Smooth muscle cell (in vitro differentiated cells): ENCODE measurements at regions not wholly inside any gene's neighbourhood (a gene's known extent, or its start where the extent isn't known, plus 50 kb on each side); places are given as distances from the start of the nearest gene placed in this dataset.
A peak's percentile ranks its signal among the peaks of the same experiment; 100 is the strongest.

Experiments used
- DNase-seq: peaks from one replicate; lab custom pipeline; 2025; ENCODE audit not compliant: unreplicated experiment; lab: John Stamatoyannopoulos, UW
- H2AFZ ChIP-seq: fragments of 200-600 bp; sonication (generic); 2 replicates; pipeline ENCODE4 v1.6.0; 2016; ENCODE audit warnings: antibody characterized with exemption, low read depth, mild to moderate bottlenecking
- H3F3A ChIP-seq: fragments of 200-600 bp; sonication (generic); 2 replicates; pipeline ENCODE4 v1.6.0; 2017; ENCODE audit warnings: antibody characterized with exemption, low read depth
- H3K27ac ChIP-seq: fragments of 200-600 bp; sonication (generic); 2 replicates; pipeline ENCODE4 v1.5.1; 2016; ENCODE audit warnings: low read depth, mild to moderate bottlenecking
- H3K27me3 ChIP-seq: fragments of 200-600 bp; sonication (generic); 2 replicates; pipeline ENCODE4 v1.6.1; 2016; ENCODE audit warnings: low read depth, mild to moderate bottlenecking
- H3K36me3 ChIP-seq: fragments of 200-600 bp; sonication (generic); 2 replicates; pipeline ENCODE4 v1.5.1; 2016; ENCODE audit warnings: low read depth
- H3K4me1 ChIP-seq: fragments of 200-600 bp; sonication (generic); 2 replicates; pipeline ENCODE4 v1.5.1; 2016; ENCODE audit warnings: low read depth
- H3K4me2 ChIP-seq: fragments of 200-600 bp; sonication (generic); 2 replicates; pipeline ENCODE4 v1.6.0; 2016; ENCODE audit warnings: mild to moderate bottlenecking
- H3K4me3 ChIP-seq: fragments of 200-600 bp; sonication (generic); 2 replicates; pipeline ENCODE4 v1.5.1; 2016; ENCODE audit warnings: mild to moderate bottlenecking
- H3K79me2 ChIP-seq: fragments of 200-600 bp; sonication (generic); 2 replicates; pipeline ENCODE4 v1.6.0; 2016; ENCODE audit warnings: low read depth, mild to moderate bottlenecking
- H3K9ac ChIP-seq: fragments of 200-600 bp; sonication (generic); 2 replicates; pipeline ENCODE4 v1.6.0; 2016; ENCODE audit warnings: low read depth
- H3K9me3 ChIP-seq: fragments of 200-600 bp; sonication (generic); replicated peaks from 2 replicates; pipeline ENCODE4 v1.5.1; 2016; ENCODE audit warnings: low read depth
- H4K20me1 ChIP-seq: fragments of 200-600 bp; sonication (generic); 2 replicates; pipeline ENCODE4 v1.6.0; 2016; ENCODE audit warnings: low read depth
- WGBS: methylation state at CpG from one replicate; pipeline ENCODE4 v1.1.7; 2016; ENCODE audit warnings: low lambda C conversion rate; 5-methylcytosine and 5-hydroxymethylcytosine counted together
- TF ChIP-seq, protein P1 (sequence below): fragments of 200-600 bp; sonication (generic); IDR thresholded peaks from 2 replicates; pipeline ENCODE4 v1.5.1; 2017; ENCODE audit warnings: borderline replicate concordance, mild to moderate bottlenecking, antibody characterized with exemption; ENCODE audit not compliant: insufficient read depth, poor library complexity, severe bottlenecking

DNA sequence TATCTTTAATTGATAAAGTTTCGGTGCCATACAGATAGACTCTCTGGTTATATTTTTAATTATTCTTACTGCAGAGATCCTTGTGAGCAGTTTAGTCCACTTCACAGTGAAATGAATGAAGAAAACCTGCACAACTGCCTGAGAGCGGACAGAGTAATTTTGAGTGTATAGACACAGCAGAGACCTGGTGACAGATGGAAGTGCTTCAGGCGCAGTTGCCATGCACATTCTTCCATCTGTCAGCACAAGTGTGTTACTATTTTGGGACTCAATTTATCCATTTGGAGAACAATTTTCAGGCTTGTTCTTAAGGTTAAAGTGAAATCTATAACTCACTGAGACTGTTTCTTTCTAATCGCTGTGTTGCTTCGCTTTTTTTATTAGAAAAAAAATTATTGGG, 147.8 kb upstream of the SPHKAP start:
- Histone ChIP-seq H3K9me3 (no peaks in the 10 kb centered on the region), H3F3A (no peaks in the 10 kb centered on the region), H3K36me3 (no peaks in the 10 kb centered on the region), H3K27ac (no peak overlapping the region), H3K27me3 (no peaks in the 10 kb centered on the region), H3K4me1 (no peaks in the 10 kb centered on the region), H3K4me2 (no peak overlapping the region), H3K9ac (no peak overlapping the region), H4K20me1 (no peaks in the 10 kb centered on the region), H3K4me3 (no peak overlapping the region), H3K79me2 (no peaks in the 10 kb centered on the region), H2AFZ (no peak overlapping the region)
- DNase-seq: no peak
- TF ChIP-seq, protein P1, sequence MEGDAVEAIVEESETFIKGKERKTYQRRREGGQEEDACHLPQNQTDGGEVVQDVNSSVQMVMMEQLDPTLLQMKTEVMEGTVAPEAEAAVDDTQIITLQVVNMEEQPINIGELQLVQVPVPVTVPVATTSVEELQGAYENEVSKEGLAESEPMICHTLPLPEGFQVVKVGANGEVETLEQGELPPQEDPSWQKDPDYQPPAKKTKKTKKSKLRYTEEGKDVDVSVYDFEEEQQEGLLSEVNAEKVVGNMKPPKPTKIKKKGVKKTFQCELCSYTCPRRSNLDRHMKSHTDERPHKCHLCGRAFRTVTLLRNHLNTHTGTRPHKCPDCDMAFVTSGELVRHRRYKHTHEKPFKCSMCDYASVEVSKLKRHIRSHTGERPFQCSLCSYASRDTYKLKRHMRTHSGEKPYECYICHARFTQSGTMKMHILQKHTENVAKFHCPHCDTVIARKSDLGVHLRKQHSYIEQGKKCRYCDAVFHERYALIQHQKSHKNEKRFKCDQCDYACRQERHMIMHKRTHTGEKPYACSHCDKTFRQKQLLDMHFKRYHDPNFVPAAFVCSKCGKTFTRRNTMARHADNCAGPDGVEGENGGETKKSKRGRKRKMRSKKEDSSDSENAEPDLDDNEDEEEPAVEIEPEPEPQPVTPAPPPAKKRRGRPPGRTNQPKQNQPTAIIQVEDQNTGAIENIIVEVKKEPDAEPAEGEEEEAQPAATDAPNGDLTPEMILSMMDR: no peak
- 93% methylated on average over 5 of the region's 5 CpGs for WGBS

DNA sequence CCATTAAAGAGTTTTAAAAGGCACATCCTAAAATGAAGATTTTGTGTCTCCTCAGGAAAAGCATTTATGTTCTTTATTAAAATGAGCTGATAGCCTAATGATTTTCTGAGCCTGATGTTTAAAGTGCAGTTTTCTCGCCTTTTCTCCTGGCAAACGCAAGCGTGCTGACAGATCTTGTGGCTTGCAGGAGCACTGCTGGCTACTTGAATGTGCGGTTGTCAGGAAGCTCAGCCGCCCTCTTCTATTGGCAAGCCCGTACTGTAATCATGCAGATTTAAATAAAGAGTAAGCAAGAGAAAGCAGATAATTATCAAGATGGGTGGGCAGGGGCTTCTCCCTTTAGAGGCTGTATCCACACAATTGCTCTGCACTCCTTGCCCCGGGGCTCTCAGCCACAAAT, 139.5 kb upstream of the SPHKAP start:
- no peaks in the 10 kb centered on the region for H3K4me1 ChIP-seq
- no peak overlapping the region for H2AFZ ChIP-seq
- no peaks in the 10 kb centered on the region for H3F3A ChIP-seq
- DNase-seq: no peak
- no peak overlapping the region for H3K9ac ChIP-seq
- TF ChIP-seq, protein P1: no peak
- H3K4me3 ChIP-seq: no peak overlapping the region
- H3K27ac ChIP-seq: no peak overlapping the region
- no peaks in the 10 kb centered on the region for H3K36me3 ChIP-seq
- WGBS: 77% methylated on average over 7 of the region's 7 CpGs
- H3K27me3 ChIP-seq: no peaks in the 10 kb centered on the region
- H3K79me2 ChIP-seq: no peaks in the 10 kb centered on the region
- H3K9me3 ChIP-seq: no peaks in the 10 kb centered on the region
- no peak overlapping the region for H3K4me2 ChIP-seq
- H4K20me1 ChIP-seq: no peaks in the 10 kb centered on the region

DNA sequence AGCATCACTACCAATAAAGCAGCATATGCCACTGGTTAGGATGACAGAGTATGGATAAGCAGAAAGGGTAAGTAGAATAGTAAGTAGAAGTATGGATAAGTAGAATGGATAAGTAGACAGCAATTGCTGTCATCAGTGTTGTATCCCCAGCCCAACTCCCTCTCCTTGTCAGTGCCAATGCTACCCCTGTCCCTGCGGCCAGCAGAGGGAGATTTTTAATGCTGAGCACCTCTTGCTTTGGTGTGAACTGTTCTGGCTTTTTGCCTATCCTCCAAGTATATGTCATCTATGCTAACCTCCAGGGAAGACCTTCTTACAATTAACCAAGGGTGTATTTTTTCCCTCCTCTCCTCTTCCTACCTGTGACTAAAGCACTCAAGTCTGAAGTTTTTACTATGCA, 136.7 kb upstream of the SPHKAP start:
- no peaks in the 10 kb centered on the region for H3K79me2 ChIP-seq
- TF ChIP-seq, protein P1: peak; percentile 43
- H4K20me1 ChIP-seq: no peaks in the 10 kb centered on the region
- no peaks in the 10 kb centered on the region for H3K4me1 ChIP-seq
- no peaks in the 10 kb centered on the region for H3K9me3 ChIP-seq
- H3K4me3 ChIP-seq: no peak overlapping the region
- H3K27ac ChIP-seq: no peak overlapping the region
- WGBS: 33% methylated on average over 1 of the region's 1 CpG
- no peaks in the 10 kb centered on the region for H3F3A ChIP-seq
- peak overlapping the region; percentile 45 for H2AFZ ChIP-seq
- no peaks in the 10 kb centered on the region for H3K27me3 ChIP-seq
- no peak overlapping the region for H3K9ac ChIP-seq
- H3K36me3 ChIP-seq: no peaks in the 10 kb centered on the region
- H3K4me2 ChIP-seq: no peak overlapping the region
- no peak for DNase-seq

DNA sequence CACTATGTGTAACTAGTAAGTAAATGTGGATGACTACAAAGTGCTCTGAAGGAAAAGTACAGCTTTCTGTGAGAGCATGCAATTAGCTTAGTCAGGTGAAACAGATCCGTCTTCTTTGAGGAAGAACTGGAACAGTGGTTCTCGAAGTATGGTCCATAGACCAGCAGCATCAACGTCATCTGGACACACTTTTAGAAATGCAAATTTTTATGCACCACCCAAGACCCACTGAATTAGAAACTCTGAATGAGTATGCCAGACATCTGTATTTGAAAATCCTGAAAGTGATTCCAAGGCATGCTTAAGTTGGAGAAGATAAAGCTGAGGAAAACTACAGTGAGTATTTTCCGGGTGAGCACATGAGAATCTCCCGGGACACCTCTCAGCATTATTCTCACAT, 130.7 kb upstream of the SPHKAP start:
- no peaks in the 10 kb centered on the region for H3K4me1 ChIP-seq
- no peaks in the 10 kb centered on the region for H4K20me1 ChIP-seq
- no peak overlapping the region for H3K4me3 ChIP-seq
- no peaks in the 10 kb centered on the region for H3K79me2 ChIP-seq
- 84% methylated on average over 5 of the region's 5 CpGs for WGBS
- no peak overlapping the region for H3K9ac ChIP-seq
- TF ChIP-seq, protein P1: no peak
- no peak overlapping the region for H3K4me2 ChIP-seq
- no peaks in the 10 kb centered on the region for H3K36me3 ChIP-seq
- no peaks in the 10 kb centered on the region for H3K9me3 ChIP-seq
- no peak for DNase-seq
- H3K27ac ChIP-seq: no peak overlapping the region
- no peak overlapping the region for H2AFZ ChIP-seq
- no peaks in the 10 kb centered on the region for H3K27me3 ChIP-seq
- no peaks in the 10 kb centered on the region for H3F3A ChIP-seq
